ENCODE measurements at regions not wholly inside any gene's neighbourhood (a gene's known extent, or its start where the extent isn't known, plus 50 kb on each side); places are given as distances from the start of the nearest gene placed in this dataset.

- DNase-seq, result no peak
Observed at GRCh38 chr15:47998619-47999019, 122.2 kb upstream of the SLC24A5 start.

- no peak for DNase-seq
Observed at GRCh38 chr15:48001393-48002039, 119.3 kb upstream of the SLC24A5 start.

GRCh38 chr15:48002767-48003166, 118.0 kb upstream of the SLC24A5 start:
- DNase-seq, result no peak

GRCh38 chr15:48003441-48003840, 117.3 kb upstream of the SLC24A5 start:
- DNase-seq, result no peak

- DNase-seq, result no peak
Observed at GRCh38 chr15:48005077-48005476, 115.7 kb upstream of the SLC24A5 start.

GRCh38 chr15:48006031-48006511, 114.7 kb upstream of the SLC24A5 start:
- no peak for DNase-seq

- no peak for DNase-seq
Observed at GRCh38 chr15:48010316-48010715, 110.5 kb upstream of the SLC24A5 start.

GRCh38 chr15:48012191-48012590, 108.6 kb upstream of the SLC24A5 start:
- no peak for DNase-seq

GRCh38 chr15:48016865-48017264, 103.9 kb upstream of the SLC24A5 start:
- DNase-seq, result no peak

GRCh38 chr15:48017747-48018146, 103.0 kb upstream of the SLC24A5 start:
- no peak for DNase-seq

- DNase-seq, result no peak
Observed at GRCh38 chr15:48020166-48020565, 100.6 kb upstream of the SLC24A5 start.

- DNase-seq, result no peak
Observed at GRCh38 chr15:48021336-48022086, 99.3 kb upstream of the SLC24A5 start.

- DNase-seq, result no peak
Observed at GRCh38 chr15:48025118-48025517, 95.7 kb upstream of the SLC24A5 start.

GRCh38 chr15:48028712-48029111, 92.1 kb upstream of the SLC24A5 start:
- no peak for DNase-seq

GRCh38 chr15:48029642-48030041, 91.1 kb upstream of the SLC24A5 start:
- no peak for DNase-seq

- DNase-seq, result no peak
Observed at GRCh38 chr15:48031466-48031865, 89.3 kb upstream of the SLC24A5 start.

GRCh38 chr15:48031973-48032372, 88.8 kb upstream of the SLC24A5 start:
- DNase-seq, result no peak

GRCh38 chr15:48032911-48033310, 87.9 kb upstream of the SLC24A5 start:
- no peak for DNase-seq

GRCh38 chr15:48038221-48038620, 82.6 kb upstream of the SLC24A5 start:
- DNase-seq, result no peak

GRCh38 chr15:48040166-48040817, 80.5 kb upstream of the SLC24A5 start:
- no peak for DNase-seq

- DNase-seq, result no peak
Observed at GRCh38 chr15:48041454-48041853, 79.3 kb upstream of the SLC24A5 start.

GRCh38 chr15:48046813-48047438, 73.9 kb upstream of the SLC24A5 start:
- DNase-seq, result no peak

- DNase-seq, result no peak
Observed at GRCh38 chr15:48049736-48050135, 71.1 kb upstream of the SLC24A5 start.

- DNase-seq, result no peak
Observed at GRCh38 chr15:48052946-48053345, 67.8 kb upstream of the SLC24A5 start.

All from CD4-positive, alpha-beta T cell treated with Interleukin-10 for 1 hour (primary cell).